Pons (tissue), 1 donor: ENCODE measurements at regions not wholly inside any gene's neighbourhood (a gene's known extent, or its start where the extent isn't known, plus 50 kb on each side); places are given as distances from the start of the nearest gene placed in this dataset.
"Not testable (repeated sequence)": the region's sequence is repeated elsewhere in the genome, so short reads cannot be mapped to it uniquely, and the experiment has no call there.

Experiments used
- DNase-seq: peaks from one replicate; pipeline ENCODE4 v3.0.0-alpha.2; 2016; ENCODE audit warnings: low spot score

DNA sequence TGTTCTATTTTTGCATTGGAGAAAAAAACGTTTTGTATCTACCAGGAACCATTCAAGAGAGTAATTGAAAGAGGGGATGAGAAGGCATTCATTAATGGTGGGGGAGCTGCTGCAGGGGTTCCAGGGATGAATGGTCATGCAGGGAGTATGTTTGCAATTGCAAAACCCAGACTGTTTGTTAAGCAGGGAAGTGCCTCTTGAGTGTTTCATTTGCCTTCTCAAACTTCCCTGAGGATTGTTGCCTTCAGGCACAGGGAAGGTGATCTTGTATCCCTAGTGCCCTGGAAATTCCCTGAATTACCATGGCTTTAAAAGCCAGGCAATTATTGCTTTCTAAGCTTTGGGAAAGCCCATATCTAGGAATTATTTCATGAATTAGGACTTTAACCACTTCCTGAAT, 172.7 kb upstream of the NLGN4Y start:
- no peak for DNase-seq

DNA sequence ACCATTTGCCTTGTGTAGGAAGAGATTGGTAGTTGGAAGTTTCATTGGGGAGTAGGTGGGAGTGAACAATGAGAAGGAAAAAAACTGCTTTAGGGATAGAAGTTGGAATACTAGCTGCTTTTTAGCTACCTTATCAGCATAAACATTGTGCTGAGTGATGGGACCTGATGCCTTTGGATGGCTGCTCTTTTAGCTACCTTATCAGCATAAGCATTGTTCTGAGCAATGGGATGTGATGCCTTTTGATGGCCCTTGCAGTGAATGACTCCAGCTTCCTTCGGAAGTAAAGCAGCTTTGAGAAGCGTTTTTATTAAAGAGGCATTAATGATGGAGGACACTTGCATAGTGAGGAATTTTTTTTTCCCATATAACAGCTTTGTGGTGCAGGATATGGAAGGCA, 168.2 kb upstream of the NLGN4Y start:
- no peak for DNase-seq

DNA sequence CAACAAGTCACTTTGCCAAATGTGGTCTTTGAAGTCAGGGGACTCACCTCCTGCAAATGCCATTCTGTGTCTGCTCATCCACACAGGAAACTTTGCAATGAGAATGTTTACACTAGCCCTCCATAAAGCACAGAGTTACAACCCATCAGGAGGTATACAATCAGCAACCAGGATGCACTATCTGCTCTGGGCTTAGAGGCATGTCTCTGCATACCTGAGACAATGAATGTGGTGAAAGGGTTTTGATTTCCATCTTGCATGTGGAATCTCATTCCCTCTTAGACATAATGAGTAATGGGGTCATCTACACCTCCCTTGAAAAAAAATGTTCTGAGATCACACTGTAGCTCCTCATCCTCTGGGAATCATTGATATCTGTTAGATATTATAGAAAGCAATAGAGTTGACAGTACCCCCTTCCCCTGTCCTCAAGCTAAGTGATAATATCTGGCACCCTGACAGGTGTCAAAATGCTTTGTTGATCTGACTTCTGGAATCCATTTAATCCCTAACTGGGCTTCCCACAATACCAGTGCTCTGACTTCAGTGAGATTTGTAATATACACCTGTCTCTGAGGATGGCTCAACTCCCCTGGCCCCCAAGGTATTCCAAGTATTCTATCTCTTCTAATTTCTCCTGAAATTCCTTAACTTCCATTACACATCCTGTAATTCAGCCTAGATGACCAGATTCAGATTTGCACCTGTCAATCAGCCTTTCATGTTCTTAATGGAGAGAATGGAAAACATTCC, 163.4 kb upstream of the NLGN4Y start:
- DNase-seq, result no peak

- no peak for DNase-seq
Measured at GRCh38 chrY:14373608-14374007, 150.7 kb upstream of the NLGN4Y start.

GRCh38 chrY:14378217-14378616, 146.1 kb upstream of the NLGN4Y start:
- no peak for DNase-seq

GRCh38 chrY:14410549-14411030, 113.7 kb upstream of the NLGN4Y start:
- not testable (repeated sequence) for DNase-seq

- no peak for DNase-seq
Measured at GRCh38 chrY:14411334-14411733, 113.0 kb upstream of the NLGN4Y start.

GRCh38 chrY:14436546-14436945, 87.8 kb upstream of the NLGN4Y start:
- no peak for DNase-seq

- no peak for DNase-seq
Measured at GRCh38 chrY:14437626-14438025, 86.7 kb upstream of the NLGN4Y start.

DNA sequence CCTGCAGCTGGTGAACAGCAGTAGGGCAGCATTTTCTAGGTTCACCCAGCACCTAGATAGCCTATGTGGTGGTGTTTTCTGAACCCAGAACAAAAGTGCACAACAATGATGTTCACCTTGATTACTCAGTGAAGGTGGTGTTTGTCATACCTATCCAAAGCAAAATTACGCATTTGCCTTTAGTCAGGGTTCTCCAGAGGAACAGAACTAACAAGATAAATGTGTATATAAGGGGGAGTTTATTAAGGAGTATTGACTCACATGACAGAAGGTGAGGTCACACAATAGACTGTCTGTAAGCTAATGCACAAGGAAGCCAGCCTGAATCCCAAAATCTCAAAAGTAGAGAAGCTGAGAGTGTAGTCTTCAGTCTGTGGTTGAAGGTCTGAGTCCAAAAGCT, 85.9 kb upstream of the NLGN4Y start:
- DNase-seq, result no peak

GRCh38 chrY:14444550-14444949, 79.8 kb upstream of the NLGN4Y start:
- no peak for DNase-seq

- DNase-seq, result no peak
Measured at GRCh38 chrY:14468151-14468683, 56.1 kb upstream of the NLGN4Y start.

DNA sequence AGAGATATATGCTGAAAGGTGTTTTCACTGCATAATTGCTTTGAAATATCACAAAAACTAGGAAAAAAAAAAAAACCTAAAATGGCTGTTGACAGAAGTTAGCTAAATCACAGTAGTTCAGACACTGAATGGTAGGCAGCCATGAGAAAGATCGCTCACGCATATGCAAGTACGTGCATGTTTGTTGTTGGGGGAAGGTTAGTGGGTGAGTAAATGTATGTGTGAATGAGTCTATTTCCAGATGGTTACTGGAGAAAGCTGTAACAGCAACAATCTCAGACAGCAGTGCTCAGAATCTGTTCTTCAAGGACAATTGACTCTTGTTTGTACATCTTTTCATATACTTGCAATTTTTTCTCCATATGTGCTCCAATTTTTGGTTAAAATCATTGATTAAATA, 51.9 kb upstream of the NLGN4Y start:
- no peak for DNase-seq

- DNase-seq, result no peak
Measured at GRCh38 chrY:14473320-14473719, 51.0 kb upstream of the NLGN4Y start.
